NCI-H774 (cell line): ENCODE measurements at regions not wholly inside any gene's neighbourhood (a gene's known extent, or its start where the extent isn't known, plus 50 kb on each side); places are given as distances from the start of the nearest gene placed in this dataset.
"Not testable (repeated sequence)": the region's sequence is repeated elsewhere in the genome, so short reads cannot be mapped to it uniquely, and the experiment has no call there.

Experiments
- DNase-seq: peaks from one replicate; lab custom pipeline; 2025; lab: John Stamatoyannopoulos, UW

DNA sequence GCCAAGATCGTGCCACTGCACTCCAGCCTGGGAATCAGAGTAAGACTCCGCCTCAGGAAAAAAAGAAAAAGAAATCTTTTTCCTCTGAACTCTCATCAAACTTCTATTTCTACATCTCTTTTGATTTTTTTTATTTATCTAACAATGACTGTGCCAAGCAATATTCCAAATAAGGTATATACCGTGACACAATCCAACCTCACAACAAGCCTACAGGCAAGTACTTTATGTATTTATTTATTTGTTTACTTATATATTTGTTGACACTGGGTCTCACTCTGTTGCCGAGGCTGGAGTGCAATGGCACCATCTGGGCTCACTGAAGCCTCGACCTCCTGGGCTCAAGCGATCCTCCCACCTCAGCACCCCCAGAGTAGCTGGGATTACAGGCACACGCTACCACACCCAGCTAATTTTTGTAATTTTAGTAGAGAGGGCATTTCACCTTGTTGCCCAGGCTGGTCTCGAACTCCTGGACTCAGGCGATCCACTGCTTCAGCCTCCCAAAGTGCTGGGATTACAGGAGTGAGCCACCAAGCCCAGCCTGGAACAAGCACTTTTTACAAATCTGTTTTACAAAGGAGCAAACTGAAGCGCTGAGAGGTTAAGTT, 94.9 kb upstream of the CHD2 start:
- no peak for DNase-seq

DNA sequence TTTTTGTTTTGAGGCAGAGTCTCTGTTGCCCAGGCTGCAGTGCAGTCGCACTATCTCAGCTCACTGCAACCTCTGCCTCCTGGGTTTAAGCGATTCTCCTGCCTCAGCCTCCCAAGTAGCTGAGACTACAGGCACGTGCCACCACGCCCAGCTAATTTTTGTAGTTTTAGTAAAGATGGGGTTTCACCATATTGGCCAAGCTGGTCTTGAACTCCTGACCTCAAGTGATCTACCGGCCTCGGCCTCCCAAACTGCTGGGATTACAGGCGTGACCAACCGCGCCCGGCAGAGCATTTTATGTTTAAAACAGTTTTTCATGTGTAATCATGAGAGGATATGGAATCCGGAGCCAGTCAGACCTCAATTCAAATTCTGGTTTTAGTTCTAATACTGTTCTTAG, 94.0 kb upstream of the CHD2 start:
- DNase-seq = not testable (repeated sequence)

DNA sequence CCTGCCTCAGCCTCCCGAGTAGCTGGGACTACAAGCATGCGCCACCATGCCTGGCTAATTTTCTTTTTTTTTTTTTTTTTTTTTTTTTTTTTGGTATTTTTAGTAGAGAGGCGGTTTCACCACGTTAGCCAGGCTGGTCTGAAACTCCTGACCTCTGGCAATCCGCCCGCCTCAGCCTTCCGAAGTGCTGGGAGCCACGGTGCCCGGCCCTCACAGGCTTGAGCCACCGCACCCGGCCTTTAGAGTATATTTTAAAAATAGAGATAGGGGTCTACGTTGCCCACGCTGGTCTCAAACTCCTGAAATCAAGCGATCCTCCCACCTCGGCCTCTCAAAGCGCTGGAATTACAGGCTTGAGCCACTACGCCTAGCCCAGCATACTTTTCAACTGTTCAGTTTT, 93.4 kb upstream of the CHD2 start:
- DNase-seq = no peak

DNA sequence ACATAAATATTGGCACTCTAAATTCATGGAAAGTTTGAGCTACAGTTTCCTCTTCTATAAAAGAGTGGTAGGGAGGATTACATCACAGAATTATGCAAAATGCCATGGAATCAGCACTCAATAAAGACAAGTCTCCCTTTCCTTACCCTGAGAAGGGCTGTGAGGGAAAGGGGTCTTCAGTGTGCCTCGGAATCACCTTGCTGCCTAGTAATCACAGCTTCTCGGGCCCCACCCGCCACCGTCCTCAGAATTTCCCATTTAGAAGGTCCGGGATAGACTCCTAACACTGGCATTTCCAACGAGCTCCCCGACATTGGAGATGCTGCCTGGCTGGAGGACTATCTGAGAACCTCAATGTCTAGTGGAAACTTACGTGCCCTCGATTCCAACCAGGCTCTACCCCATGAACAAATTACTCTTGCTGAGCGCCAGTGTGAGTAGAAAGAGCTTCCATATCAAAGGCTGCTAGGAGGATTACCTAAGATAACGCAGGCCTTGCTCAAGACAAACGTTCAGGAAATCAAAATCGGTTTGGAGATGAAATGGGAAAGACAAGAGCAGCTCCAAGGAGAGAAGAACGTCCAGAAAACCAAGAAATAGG, 92.1 kb upstream of the CHD2 start:
- DNase-seq = no peak

DNA sequence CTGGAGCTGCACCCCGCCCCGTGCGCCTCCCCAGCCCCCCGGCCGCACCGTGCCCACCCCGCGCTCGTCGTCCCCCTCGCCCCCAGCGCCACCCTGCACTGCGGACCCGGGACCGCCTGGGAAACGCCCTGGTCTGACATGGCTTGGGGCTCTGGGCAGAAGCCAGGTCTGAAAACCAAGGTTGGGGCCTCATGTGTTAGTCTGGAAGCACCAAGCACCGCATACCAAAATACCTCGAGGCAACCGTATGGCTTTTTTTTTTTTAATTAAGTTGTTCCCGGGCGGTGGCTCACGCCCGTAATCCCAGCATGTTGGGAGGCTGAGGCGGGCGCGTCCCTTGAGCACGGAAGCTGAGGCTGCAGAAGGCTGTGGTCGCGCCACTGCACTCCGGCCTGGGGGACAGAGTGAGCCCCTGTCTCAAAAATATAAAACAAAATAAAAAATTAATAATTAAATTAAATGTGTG, 91.5 kb upstream of the CHD2 start:
- DNase-seq = peak; percentile 38

DNA sequence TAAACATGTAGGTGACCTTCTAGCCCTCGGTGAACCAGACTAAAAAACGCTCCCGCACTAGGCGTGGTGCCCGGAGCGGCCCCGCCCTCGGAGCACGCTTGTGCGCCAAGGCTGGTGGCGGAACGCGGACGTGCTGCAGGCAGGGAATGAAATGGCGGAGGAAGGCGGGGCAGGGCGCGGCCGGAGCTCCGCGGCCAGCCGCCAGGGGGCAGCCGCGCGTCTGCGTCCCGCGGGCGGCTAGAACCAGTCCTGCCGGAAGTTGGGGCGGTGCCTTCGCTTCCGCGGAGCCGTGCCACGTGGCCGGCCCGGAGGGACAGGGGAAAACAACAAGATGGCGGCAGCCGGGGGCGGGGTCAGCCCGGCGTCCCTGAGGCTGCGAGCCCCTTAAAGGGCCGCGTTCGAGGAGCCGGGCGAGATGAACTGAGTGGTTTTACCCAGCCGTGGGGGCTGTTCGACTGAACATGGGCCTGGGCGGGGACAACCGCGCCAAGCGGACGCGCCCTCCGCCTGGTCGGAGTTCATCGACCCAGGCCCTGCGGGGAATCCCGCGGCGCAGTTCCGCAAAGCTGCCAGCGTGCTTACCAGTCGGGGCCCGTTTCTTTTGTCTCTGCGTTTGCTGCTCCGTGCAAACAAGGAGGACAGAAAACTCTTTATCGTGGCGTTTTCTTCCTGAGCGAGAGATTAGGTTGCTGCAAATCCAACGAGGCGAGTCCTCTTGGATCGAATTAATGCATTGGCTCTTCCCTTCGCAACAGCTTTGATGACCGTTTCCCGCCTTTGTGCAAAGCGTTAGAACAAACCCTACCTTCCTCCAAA, 90.9 kb upstream of the CHD2 start:
- peak; percentile 97 for DNase-seq

DNA sequence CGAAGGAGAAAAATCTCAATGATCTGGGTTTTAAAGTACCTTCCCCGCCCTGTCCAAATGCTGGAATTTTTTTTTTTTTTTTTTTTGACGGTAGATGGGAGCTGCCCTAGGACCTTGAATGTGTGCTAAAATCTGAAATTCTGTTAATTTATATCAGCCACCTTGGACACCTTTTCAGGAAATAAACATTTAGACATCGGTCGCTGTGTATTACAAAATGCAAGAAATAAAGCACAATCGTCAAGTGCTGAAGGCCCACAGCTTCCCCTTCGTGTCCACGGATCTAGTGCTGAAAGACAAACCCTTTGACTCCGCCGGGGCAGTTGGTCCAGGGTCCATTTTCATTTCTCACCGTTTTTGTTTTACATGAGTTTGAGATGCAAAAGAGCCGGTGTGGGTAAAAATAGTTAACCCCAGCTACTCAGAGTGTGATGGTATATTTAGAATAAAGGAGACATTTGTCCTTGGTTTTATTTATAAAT, 90.2 kb upstream of the CHD2 start:
- DNase-seq = peak; percentile 40

DNA sequence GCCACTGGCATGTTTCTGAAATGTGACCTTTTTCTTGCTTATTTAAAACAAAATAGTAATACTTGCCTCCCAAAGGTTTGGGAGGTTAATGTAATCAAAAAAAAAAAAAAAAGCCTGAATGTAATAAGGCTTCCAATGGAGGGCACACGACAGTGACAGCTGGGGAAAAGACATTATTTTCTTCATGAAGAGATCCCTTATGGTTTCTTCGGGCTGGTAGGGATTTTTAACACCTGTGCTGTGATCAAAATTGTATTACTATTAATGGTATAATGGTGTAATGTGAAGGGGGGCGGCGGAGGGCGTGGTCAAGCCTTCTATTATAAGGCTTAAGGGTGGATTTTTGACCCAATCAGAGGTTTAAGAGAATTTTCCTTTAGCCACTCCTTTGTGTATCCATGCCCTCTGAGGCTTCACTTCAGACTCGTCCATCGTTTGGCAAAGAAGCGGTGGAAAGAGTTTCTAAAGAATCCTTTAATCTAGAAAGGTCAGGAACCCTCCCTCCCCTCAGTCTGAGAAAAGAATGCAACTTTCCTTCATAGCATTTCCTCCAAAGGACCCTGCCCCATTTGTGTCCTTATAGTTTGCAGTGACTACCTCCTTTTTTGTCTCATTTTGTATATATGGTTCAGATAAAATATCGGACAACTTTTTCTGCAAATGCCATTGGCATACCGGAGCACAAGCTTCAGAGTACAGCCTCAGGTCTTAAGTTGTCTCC, 89.5 kb upstream of the CHD2 start:
- DNase-seq = peak; percentile 81

DNA sequence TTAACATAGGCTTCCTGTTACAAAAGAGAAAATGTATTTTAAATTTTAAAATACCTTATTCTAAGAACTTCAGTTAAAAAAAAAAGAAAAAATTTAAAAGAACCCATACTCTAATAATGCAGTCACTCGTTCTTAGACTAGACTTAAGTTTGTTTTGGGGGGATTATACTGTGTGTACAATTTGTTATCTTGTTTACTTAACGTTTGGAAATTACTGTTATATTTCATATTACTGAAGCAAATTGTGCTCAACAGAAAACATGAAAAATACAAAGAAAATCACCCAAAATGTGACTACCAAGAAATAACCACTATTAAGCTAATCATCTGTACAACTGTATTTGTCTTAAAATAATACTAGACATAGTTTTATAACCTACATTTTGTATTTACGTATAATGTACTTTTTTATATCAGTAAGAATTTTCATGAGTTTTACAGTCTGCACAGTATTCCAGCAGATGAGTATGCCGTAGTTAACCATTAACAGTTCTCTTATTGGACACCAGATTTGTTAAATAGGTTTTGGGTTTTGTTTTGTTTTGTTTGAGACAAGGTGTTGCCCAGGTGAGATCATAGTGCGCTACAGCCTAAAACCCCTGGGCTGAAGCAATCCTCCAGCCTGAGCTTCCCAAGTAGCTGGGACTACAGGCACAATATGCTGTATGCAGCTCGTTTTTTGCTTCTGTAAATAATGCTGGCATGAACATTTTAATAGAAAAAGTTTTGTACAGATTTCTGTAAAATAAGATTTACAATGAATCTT, 88.8 kb upstream of the CHD2 start:
- peak; percentile 64 for DNase-seq

DNA sequence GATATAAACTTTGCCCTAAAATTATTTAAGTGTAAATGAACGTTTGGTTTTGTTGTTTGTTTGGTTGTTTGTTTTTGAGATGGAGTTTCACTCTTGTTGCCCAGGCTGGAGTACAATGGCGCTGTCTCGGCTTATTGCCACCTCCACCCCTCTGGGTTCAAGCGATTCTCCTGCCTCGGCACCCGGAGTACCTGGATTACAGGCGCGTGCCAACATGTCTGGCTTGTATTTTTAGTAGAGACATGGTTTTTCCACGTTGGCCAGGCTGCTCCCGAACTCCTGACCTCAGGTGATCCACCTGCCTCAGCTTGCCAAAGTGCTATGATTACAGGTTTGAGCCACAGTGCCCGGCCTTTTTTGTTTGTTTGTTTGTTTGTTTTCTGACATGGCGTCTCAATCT, 87.9 kb upstream of the CHD2 start:
- no peak for DNase-seq

DNA sequence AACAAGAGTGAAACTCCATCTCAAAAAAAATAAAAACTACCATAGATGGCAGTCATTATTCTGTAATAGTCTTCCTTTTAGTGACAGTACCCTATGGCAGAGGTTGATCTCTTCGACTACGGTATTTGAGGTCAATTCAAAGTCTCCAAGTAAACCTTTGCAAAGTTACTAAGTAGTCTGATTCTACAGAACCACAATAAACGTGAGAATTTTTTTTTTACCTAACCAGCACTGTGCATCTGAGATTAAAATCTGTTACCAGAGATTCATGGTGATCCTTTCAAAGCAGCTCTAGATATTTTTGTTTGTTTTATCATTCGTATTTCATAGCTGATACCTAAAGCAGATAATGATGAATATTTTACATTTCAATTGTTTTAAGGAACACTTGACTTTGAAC, 86.6 kb upstream of the CHD2 start:
- DNase-seq = no peak

DNA sequence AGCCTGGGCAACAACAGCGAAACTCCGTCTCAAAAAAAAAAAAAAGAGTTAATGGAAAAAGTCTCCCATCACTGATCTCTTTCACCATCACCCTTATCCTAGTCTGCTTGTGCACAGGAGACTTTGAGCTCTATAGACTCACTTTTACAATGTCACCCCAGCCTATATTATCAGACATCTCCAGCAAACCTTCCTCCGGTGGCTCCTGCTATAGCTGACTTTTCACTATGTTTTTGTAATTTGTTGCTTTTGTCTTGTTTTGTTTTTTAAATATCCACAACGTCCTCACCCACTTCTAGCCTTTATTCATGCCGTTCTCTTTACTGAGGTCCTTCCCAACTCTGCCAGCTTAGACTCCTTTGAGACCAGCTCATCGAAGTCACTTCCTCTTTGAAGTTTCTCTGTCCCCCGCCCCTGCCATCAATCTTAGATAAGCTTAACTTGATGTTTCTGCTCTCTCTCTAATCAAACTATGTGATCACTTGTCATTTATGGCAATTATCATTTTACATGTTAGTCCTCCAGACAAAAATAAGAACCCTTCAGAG, 82.7 kb upstream of the CHD2 start:
- no peak for DNase-seq

DNA sequence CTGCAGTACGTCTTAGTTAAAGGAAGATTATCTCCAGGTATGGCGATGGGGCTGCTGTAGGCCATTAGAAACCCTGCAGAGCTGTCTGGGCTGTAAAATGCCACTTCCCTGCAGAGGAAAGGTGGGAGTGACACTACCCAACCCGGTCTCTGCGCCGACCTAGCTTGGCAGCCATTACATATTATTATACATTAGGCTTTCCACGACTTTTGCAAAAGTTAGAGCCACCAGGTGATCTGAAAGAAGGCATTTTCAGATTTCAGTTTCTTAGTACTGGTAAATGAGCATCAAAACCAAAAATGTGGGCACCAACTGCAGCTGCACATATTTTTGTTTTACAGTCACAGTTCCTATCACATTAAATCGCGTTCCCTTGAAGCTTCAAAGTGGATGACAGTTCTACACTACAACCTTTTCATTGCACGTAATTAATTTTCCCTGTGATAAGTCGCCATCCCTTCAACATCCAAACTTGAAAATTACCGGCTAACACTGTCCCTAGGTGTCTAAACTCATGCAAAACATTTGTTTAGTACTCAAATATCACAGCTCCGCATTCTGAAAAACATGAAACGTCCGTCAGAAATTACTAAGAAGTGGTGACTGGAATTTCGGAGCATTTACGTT, 81.4 kb upstream of the CHD2 start:
- no peak for DNase-seq

DNA sequence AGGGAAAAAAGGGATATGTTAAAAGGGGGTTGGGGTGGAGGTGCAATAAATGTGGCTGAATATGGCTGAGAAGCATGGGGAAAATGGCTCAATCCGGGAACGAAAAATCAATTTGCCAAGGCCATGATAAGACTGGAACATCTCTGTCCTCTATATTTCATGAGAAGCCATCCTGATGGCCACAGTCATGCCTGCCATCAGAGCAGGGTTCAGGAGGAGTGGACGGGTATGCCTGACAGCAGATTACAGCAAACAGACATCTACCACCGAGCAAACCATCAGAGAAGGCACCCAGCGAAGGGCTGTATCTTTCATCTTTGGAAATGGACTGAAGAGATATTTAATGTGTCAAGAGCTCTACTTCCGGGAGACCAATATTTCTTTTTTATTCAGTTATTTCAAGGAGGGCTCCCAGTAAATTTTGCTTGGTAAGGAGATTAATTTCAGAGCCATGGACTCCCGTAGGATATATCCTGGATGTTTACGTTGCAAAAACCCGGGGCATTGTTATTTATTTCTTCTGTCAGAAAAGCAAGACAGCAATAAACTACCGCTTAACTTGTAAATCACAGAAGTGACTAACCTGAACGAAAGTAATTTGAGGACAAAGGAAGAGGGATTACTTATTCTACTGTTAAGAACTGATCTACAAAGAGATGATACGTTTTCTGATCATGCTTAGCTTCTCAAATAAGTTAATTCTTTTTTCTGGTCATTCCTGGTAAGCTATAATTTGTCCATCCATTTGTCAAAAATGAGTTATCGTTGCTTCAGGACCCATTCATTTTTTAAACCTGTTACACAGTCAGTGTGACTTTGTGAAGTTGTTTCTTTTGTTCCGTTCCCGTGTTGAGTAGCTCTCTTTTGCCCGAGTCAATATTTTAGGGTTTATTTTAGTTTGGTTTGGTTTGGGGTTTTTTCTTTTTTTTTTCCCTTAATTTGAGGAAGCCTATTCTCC, 80.6 kb upstream of the CHD2 start:
- no peak for DNase-seq

DNA sequence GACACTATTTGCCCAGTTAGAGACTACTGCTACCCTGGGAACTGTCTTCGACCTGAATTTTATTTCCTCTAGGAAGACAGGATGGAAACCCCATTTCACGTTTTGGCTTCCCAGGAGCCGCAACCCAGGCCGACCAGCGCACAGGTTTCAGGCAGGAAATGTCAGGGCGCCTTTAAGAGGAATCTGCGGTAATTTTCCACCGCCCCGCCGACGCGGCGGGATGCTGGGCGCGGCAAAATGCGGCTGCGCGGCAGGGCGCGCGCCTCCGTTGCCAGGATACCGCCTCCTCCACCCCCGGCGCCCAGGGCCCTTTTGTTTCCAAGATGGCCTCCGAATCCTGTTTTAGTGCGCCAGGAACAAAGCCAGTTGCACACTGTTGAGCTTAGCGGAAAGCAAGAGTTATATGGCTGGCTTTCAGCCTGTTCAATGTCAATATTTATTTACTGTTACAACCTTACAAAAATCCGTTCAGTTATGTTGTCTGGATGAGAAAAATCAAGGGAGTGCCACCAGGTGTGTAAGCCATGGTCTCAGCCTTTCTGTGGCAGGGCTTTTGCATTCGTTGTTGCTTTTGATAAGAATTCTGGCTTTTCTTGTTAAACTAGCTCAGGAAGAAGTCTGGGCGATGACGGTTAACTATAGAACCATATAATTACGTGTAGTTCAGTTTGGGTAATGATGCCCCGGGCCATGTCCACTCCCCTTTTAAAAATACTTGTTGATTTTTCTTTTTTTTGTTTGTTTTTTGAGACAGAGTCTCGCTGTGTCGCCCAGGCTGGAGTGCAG, 79.7 kb upstream of the CHD2 start:
- peak; percentile 96 for DNase-seq

DNA sequence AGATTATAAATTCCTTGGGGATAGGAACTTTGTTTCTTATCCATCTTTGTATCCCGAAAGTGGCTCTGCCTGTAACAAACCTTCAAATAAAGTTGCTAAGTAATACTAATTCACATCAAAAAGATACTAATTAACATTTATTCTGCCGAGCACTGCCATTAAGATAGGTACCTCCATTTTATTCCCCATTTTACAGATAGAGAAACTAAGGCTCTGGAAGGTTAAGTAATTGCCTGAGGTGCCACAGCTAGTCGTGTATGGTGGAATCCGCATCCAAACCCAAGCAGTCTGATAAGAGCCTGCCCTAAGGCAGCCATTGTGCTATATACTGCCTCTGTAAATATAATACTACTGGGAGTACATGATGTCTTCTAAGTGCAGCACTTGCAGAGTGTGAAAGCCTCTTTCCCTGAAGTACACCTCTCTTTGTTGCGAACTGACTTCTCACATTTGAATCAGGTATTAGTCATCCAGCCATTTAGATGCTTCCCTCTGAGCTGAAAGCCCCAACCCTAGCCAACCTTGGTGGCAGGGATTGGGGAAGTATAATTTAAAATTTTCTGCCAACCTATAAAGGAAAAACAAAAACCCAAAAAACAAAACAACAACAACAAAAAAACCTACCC, 78.5 kb upstream of the CHD2 start:
- no peak for DNase-seq

DNA sequence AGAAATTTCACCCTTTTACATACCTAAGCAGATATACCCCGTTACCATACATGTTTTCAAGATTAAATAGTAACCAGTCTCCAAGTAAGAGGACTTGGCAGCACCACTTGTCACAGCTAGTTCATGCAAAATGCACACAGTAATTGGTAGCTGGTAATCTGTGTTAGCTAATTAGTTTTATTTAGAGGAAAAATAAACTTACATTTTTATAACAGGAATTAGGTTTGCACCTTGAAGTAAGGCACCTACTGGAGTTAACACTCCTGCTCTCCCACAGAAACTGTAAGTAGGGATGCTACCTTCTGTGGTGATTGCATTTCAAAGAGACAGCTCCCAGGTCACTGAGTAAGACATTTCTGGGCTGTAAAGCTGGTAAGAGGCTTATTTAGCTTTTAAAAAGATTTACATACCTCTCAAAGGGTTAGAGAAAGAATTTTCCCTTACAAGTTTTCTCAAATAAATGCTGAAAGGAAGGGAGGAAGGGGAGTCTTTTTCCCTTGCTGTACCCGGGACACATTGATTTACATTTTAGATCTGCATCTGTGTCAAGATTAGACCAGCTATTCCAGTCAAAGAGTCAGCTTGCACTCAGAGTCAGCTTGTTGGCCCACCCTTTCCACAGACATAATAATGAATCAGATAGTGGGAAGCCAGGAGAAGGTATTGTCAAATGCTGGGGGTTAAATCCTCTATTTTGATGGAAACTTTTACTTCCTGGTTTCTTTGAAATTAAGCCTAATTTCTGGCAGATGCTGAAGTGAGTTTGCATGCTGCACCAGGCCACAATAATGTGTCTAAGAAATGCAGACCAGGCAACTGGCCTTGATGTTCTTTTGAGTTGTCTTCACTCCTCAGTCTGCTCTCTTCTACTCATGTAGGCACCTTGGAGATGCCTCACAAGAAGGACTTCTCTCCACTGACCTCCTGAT, 77.6 kb upstream of the CHD2 start:
- DNase-seq = no peak
